ENCODE measurements at regions not wholly inside any gene's neighbourhood (a gene's known extent, or its start where the extent isn't known, plus 50 kb on each side); places are given as distances from the start of the nearest gene placed in this dataset.

DNA sequence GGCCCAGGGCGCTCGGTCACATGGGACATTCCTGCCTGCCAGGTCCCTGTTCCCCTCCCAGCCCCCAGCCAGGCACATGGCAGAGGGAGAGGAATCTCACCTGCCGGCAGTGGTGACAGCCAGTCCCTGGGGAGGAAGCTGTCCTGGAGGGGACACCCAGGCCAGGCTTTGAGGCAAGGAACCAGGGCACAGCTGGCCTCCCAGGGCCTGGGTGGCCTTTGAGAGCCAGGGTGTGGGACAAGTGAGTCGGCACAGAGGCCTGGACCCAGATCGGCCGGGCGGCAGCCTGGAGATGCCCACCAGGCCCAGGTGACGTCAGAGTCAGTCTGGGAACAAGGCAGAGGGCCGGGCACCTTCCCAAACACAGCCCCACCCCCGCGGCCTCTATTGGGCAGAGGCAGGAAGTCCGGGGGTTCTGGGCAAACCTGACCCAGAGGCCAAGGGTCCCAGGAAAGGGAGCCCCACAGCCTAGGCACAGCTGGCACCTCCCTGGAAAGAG lies 65.0 kb upstream of the CFAP46 start:
- TF ChIP-seq, protein P1, sequence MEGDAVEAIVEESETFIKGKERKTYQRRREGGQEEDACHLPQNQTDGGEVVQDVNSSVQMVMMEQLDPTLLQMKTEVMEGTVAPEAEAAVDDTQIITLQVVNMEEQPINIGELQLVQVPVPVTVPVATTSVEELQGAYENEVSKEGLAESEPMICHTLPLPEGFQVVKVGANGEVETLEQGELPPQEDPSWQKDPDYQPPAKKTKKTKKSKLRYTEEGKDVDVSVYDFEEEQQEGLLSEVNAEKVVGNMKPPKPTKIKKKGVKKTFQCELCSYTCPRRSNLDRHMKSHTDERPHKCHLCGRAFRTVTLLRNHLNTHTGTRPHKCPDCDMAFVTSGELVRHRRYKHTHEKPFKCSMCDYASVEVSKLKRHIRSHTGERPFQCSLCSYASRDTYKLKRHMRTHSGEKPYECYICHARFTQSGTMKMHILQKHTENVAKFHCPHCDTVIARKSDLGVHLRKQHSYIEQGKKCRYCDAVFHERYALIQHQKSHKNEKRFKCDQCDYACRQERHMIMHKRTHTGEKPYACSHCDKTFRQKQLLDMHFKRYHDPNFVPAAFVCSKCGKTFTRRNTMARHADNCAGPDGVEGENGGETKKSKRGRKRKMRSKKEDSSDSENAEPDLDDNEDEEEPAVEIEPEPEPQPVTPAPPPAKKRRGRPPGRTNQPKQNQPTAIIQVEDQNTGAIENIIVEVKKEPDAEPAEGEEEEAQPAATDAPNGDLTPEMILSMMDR (IDR thresholded peaks at IDR 0.05), result no peak
- TF ChIP-seq EP300 (IDR thresholded peaks at IDR 0.05) (no peak), POLR2A (IDR thresholded peaks at IDR 0.05) (no peak)
- no peaks in the 10 kb centered on the region for H3K4me1 ChIP-seq (ENCODE audit: insufficient read depth)
- H3K27ac ChIP-seq, result no peak overlapping the region
- WGBS, 3 donors, result 82 to 89% (median 86%) methylated on average over 12 of the region's 12 CpGs
- DNase-seq, result no peak
- H3K4me3 ChIP-seq, result no peak overlapping the region
- no peaks in the 10 kb centered on the region for H3K36me3 ChIP-seq
- no peaks in the 10 kb centered on the region for H3K27me3 ChIP-seq
- intact Hi-C loops (cut with DNase I), result no loop called here
- H3K9me3 ChIP-seq, result no peaks in the 10 kb centered on the region

DNA sequence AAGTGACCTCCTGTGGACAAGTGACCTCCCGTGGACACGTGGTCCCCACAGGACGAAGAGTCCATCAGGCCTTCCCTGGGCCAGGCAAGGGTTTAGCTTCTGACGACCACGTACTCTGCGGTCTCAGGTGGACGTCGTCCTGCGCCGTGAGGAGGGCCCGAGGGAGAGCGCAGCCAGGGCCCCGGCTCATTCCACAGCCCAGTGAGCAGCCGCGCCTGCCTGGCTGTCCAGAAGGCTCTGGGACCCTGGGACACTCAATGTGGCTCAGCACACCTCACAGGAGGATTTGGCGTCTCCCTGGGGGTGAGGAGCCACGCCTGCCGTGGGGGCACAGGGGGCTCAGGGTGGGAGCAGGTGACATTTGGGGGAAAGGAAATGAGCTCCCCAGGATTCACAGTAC lies 64.4 kb upstream of the CFAP46 start:
- Histone ChIP-seq H3K9me3 (no peaks in the 10 kb centered on the region), H3K27me3 (no peaks in the 10 kb centered on the region), H3K36me3 (no peaks in the 10 kb centered on the region), H3K4me1 (ENCODE audit: insufficient read depth) (no peaks in the 10 kb centered on the region), H3K4me3 (no peak overlapping the region), H3K27ac (no peak overlapping the region)
- TF ChIP-seq, protein P1 (IDR thresholded peaks at IDR 0.05), result no peak
- TF ChIP-seq EP300 (IDR thresholded peaks at IDR 0.05) (no peak), POLR2A (IDR thresholded peaks at IDR 0.05) (no peak)
- 88 to 93% (median 91%) methylated on average over 14 to 18 of the region's 18 CpGs for WGBS, 3 donors
- intact Hi-C loops (cut with DNase I), result no loop called here
- DNase-seq, result no peak

DNA sequence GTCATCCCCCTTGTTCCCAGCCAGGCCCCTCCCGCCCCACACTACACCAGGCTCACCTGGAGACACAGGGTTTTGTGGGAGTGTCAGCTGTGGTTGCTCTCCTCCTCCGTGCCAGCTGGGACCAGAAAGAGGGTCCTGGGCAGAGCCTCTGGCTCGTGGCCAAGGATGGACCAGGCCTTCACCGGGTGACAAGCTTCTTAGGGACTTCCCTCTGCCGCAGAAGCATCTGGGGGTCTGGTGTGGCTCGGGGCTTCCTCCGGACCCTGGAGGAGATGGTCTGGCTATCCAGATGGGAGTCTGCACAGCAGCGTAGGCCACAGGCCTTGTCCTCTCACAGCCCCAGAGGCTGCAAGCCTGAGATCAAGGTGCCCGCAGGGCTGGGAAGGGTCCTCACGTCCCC lies 63.8 kb upstream of the CFAP46 start:
- Histone ChIP-seq H3K36me3 (no peaks in the 10 kb centered on the region), H3K9me3 (no peaks in the 10 kb centered on the region), H3K4me1 (ENCODE audit: insufficient read depth) (no peaks in the 10 kb centered on the region), H3K27me3 (no peaks in the 10 kb centered on the region), H3K27ac (no peak overlapping the region), H3K4me3 (no peak overlapping the region)
- WGBS, 3 donors, result 78 to 96% (median 81%) methylated on average over 7 to 10 of the region's 10 CpGs
- no peak for TF ChIP-seq POLR2A (IDR thresholded peaks at IDR 0.05)
- TF ChIP-seq EP300 (IDR thresholded peaks at IDR 0.05), result no peak
- TF ChIP-seq, protein P1 (IDR thresholded peaks at IDR 0.05), result no peak
- intact Hi-C loops (cut with DNase I), result no loop called here
- no peak for DNase-seq

DNA sequence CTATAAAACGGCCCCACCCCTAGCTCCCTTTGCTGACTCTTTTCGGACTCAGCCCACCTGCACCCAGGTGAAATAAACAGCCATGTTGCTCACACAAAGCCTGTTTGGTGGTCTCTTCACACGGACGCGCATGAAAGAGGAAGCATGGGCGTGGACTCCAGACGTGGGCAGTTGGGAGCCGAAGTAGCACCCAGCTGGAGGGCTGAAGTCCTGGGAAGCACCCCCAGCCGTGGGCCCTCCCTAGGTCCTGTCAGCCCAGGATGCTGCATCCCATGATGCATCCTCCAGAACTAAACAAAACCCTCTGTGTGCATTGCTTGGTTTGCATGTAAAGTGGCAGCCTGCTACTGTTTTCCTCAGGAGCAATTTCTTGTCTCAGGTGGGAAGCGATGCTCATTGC lies 62.1 kb upstream of the CFAP46 start:
- no peaks in the 10 kb centered on the region for H3K4me1 ChIP-seq (ENCODE audit: insufficient read depth)
- no peaks in the 10 kb centered on the region for H3K27me3 ChIP-seq
- WGBS, 3 donors, result 75 to 88% (median 75%) methylated on average over 10 of the region's 10 CpGs
- no peak overlapping the region for H3K4me3 ChIP-seq
- TF ChIP-seq EP300 (IDR thresholded peaks at IDR 0.05) (no peak), POLR2A (IDR thresholded peaks at IDR 0.05) (no peak)
- TF ChIP-seq, protein P1 (IDR thresholded peaks at IDR 0.05), result no peak
- H3K36me3 ChIP-seq, result no peaks in the 10 kb centered on the region
- no peaks in the 10 kb centered on the region for H3K9me3 ChIP-seq
- intact Hi-C loops (cut with DNase I), result no loop called here
- no peak for DNase-seq
- no peak overlapping the region for H3K27ac ChIP-seq

All from ovary (tissue), 7 donors.